Stomach (tissue), 4 donors: ENCODE measurements at regions not wholly inside any gene's neighbourhood (a gene's known extent, or its start where the extent isn't known, plus 50 kb on each side); places are given as distances from the start of the nearest gene placed in this dataset.

ENCODE experiments used
- CTCF ChIP-seq, 7 experiments: fragments of 450-650 bp in 4 of 7; fragments of 200-600 bp in 3 of 7; sonication (generic) in 3 of 7; IDR thresholded peaks; one replicate each; pipeline ENCODE4 v1.5.1; 2016 to 2019; ENCODE audit warnings: antibody characterized with exemption in 7 of 7, control low read depth in 2 of 7, mild to moderate bottlenecking in 1 of 7
- POLR2A ChIP-seq, 4 donors: fragments of 450-650 bp; IDR thresholded peaks; one replicate each; pipeline ENCODE4 v1.6.1; 2016; ENCODE audit warnings: antibody characterized with exemption in 4 of 4, control low read depth in 2 of 4, mild to moderate bottlenecking in 1 of 4, moderate library complexity in 1 of 4
- POLR2AphosphoS5 ChIP-seq, 3 donors: sonication (generic); formaldehyde crosslinking; IDR thresholded peaks; one replicate each; pipeline ENCODE4 v1.6.1; 2016; ENCODE audit warnings: antibody characterized with exemption in 3 of 3

GRCh38 chr1:22208268-22208972 lies 65.5 kb upstream of the WNT4 start:
- no peak for TF ChIP-seq CTCF (IDR thresholded peaks at IDR 0.05)
- TF ChIP-seq POLR2AphosphoS5 (IDR thresholded peaks at IDR 0.05): no peak
- no peak for TF ChIP-seq POLR2A (IDR thresholded peaks at IDR 0.05)
